ENCODE measurements at regions not wholly inside any gene's neighbourhood (a gene's known extent, or its start where the extent isn't known, plus 50 kb on each side); places are given as distances from the start of the nearest gene placed in this dataset.

DNA sequence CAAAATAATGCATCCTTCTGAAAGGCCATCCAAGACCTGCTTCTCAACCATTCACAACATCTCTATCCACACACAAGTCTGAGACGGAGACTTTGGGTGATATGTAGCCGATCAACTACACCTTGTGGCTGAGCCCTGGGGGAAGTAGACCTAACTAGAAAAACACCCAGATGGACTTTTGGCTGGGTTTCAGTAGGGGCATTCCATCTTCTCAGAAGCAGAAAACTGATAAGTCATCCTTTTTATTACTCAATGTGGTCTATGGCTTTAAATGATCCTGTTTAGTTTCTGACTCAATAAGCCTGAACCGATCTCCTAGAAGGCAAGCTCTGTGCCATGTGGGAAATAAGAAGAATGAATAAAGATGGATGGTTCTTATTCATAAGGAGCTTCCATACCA is 82.5 kb upstream of the AFF2 start:
- Histone ChIP-seq H3K36me3 (ENCODE audit: insufficient read depth, low read length) (no peaks in the 10 kb centered on the region), H3F3A (ENCODE audit: insufficient read depth, low read length, poor library complexity, severe bottlenecking) (no peaks in the 10 kb centered on the region), H3K27ac (ENCODE audit: low read length) (no peak overlapping the region), H3K9ac (ENCODE audit: low read length) (no peak overlapping the region), H4K20me1 (ENCODE audit: insufficient read depth) (no peaks in the 10 kb centered on the region), H3K4me2 (ENCODE audit: low read length) (no peak overlapping the region), H3K79me2 (replicated peaks; ENCODE audit: insufficient read depth, low read length) (no peaks in the 10 kb centered on the region), H2AFZ (ENCODE audit: low read depth, low read length) (no peak overlapping the region), H3K9me2 (ENCODE audit: insufficient read depth, low read length) (no peaks in the 10 kb centered on the region), H3K4me3 (ENCODE audit: low read length) (no peak overlapping the region), H3K9me3 (ENCODE audit: low read length) (no peaks in the 10 kb centered on the region), H3K27me3 (ENCODE audit: insufficient read depth, low read depth, low read length) (no peaks in the 10 kb centered on the region)
- TF ChIP-seq POLR2AphosphoS5 (IDR thresholded peaks at IDR 0.05) (no peak), SMC3 (conservative IDR thresholded peaks at IDR 0.05; ENCODE audit: poor library complexity) (no peak), TAF1 (IDR thresholded peaks at IDR 0.05; ENCODE audit: low read depth) (no peak), REST (IDR thresholded peaks at IDR 0.05; ENCODE audit: borderline replicate concordance) (no peak), EP300 (conservative IDR thresholded peaks at IDR 0.05; ENCODE audit: poor library complexity, severe bottlenecking) (no peak), MXI1 (conservative IDR thresholded peaks at IDR 0.05; ENCODE audit: poor library complexity, severe bottlenecking) (no peak), RAD21 (conservative IDR thresholded peaks at IDR 0.05) (no peak), EZH2 (IDR thresholded peaks at IDR 0.05; ENCODE audit: borderline replicate concordance, insufficient read depth, low read length, poor library complexity, severe bottlenecking) (no peak)
- TF ChIP-seq, protein P1, sequence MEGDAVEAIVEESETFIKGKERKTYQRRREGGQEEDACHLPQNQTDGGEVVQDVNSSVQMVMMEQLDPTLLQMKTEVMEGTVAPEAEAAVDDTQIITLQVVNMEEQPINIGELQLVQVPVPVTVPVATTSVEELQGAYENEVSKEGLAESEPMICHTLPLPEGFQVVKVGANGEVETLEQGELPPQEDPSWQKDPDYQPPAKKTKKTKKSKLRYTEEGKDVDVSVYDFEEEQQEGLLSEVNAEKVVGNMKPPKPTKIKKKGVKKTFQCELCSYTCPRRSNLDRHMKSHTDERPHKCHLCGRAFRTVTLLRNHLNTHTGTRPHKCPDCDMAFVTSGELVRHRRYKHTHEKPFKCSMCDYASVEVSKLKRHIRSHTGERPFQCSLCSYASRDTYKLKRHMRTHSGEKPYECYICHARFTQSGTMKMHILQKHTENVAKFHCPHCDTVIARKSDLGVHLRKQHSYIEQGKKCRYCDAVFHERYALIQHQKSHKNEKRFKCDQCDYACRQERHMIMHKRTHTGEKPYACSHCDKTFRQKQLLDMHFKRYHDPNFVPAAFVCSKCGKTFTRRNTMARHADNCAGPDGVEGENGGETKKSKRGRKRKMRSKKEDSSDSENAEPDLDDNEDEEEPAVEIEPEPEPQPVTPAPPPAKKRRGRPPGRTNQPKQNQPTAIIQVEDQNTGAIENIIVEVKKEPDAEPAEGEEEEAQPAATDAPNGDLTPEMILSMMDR (IDR thresholded peaks at IDR 0.05; ENCODE audit: poor library complexity, severe bottlenecking) = no peak

DNA sequence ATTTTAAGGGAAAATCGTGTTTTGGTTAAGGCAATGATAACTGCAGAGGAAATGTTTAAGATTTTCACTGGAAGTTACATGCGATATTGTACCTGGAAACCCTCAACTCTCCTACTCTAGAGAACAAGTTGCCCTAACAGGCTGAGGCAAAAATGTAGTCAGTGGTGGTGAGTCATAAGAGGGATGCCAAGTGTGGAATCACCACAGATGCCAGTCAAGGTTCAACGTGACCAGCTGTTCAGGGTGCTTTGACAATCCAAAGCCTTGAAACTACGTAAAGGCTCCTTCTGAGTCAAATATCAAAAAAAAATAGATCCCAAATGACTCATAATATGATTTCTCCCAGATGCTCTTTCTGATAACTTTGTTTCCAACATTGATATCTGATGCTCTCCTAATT is 77.9 kb upstream of the AFF2 start:
- Histone ChIP-seq H2AFZ (ENCODE audit: low read depth, low read length) (no peak overlapping the region), H3K4me3 (ENCODE audit: low read length) (no peak overlapping the region), H4K20me1 (ENCODE audit: insufficient read depth) (no peaks in the 10 kb centered on the region), H3K27ac (ENCODE audit: low read length) (no peak overlapping the region), H3K36me3 (ENCODE audit: insufficient read depth, low read length) (no peaks in the 10 kb centered on the region), H3K9ac (ENCODE audit: low read length) (no peak overlapping the region), H3K9me3 (ENCODE audit: low read length) (no peaks in the 10 kb centered on the region), H3K4me2 (ENCODE audit: low read length) (no peak overlapping the region), H3K27me3 (ENCODE audit: insufficient read depth, low read depth, low read length) (no peaks in the 10 kb centered on the region), H3K9me2 (ENCODE audit: insufficient read depth, low read length) (no peaks in the 10 kb centered on the region), H3F3A (ENCODE audit: insufficient read depth, low read length, poor library complexity, severe bottlenecking) (no peaks in the 10 kb centered on the region), H3K79me2 (replicated peaks; ENCODE audit: insufficient read depth, low read length) (no peaks in the 10 kb centered on the region)
- TF ChIP-seq SMC3 (conservative IDR thresholded peaks at IDR 0.05; ENCODE audit: poor library complexity) (no peak), TAF1 (IDR thresholded peaks at IDR 0.05; ENCODE audit: low read depth) (no peak), POLR2AphosphoS5 (IDR thresholded peaks at IDR 0.05) (no peak)

DNA sequence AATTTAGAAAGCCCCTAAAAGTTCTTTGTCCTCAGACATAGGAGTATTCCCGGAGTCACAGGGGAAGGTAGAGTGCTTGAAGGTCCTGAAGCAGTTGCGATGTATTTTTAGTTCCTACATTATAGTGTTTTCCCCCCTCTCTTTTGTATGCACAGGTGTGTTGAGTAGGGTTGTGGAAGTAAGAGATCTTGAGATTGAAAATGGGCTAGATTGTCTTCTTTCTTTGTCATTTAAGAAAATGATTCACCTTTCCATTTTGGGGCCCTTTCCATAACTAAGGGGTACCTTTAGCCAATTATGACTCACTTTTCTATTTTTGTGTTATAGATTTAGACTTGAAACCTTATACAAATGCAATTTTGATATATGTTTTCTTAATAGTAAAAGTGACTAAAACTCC is 75.8 kb upstream of the AFF2 start:
- H3K79me2 ChIP-seq (replicated peaks; ENCODE audit: insufficient read depth, low read length) = no peaks in the 10 kb centered on the region
- H3F3A ChIP-seq (ENCODE audit: insufficient read depth, low read length, poor library complexity, severe bottlenecking) = no peaks in the 10 kb centered on the region
- TF ChIP-seq EP300 (conservative IDR thresholded peaks at IDR 0.05; ENCODE audit: poor library complexity, severe bottlenecking) = no peak
- no peak for TF ChIP-seq EZH2 (IDR thresholded peaks at IDR 0.05; ENCODE audit: borderline replicate concordance, insufficient read depth, low read length, poor library complexity, severe bottlenecking)
- TF ChIP-seq MXI1 (conservative IDR thresholded peaks at IDR 0.05; ENCODE audit: poor library complexity, severe bottlenecking) = no peak
- no peak for TF ChIP-seq POLR2AphosphoS5 (IDR thresholded peaks at IDR 0.05)
- no peak for TF ChIP-seq REST (IDR thresholded peaks at IDR 0.05; ENCODE audit: borderline replicate concordance)
- TF ChIP-seq RAD21 (conservative IDR thresholded peaks at IDR 0.05) = no peak
- no peak for TF ChIP-seq SMC3 (conservative IDR thresholded peaks at IDR 0.05; ENCODE audit: poor library complexity)
- no peak for TF ChIP-seq TAF1 (IDR thresholded peaks at IDR 0.05; ENCODE audit: low read depth)
- TF ChIP-seq, protein P1 (IDR thresholded peaks at IDR 0.05; ENCODE audit: poor library complexity, severe bottlenecking) = no peak
- no peaks in the 10 kb centered on the region for H3K36me3 ChIP-seq (ENCODE audit: insufficient read depth, low read length)
- no peaks in the 10 kb centered on the region for H3K9me3 ChIP-seq (ENCODE audit: low read length)
- H3K27ac ChIP-seq (ENCODE audit: low read length) = no peak overlapping the region
- H4K20me1 ChIP-seq (ENCODE audit: insufficient read depth) = no peaks in the 10 kb centered on the region
- H2AFZ ChIP-seq (ENCODE audit: low read depth, low read length) = no peak overlapping the region
- H3K9ac ChIP-seq (ENCODE audit: low read length) = no peak overlapping the region
- H3K27me3 ChIP-seq (ENCODE audit: insufficient read depth, low read depth, low read length) = no peaks in the 10 kb centered on the region
- H3K4me2 ChIP-seq (ENCODE audit: low read length) = no peak overlapping the region
- no peak overlapping the region for H3K4me3 ChIP-seq (ENCODE audit: low read length)
- H3K9me2 ChIP-seq (ENCODE audit: insufficient read depth, low read length) = no peaks in the 10 kb centered on the region

All from neural cell (in vitro differentiated cells).